Gastroesophageal sphincter (tissue), 3 donors: ENCODE measurements at regions not wholly inside any gene's neighbourhood (a gene's known extent, or its start where the extent isn't known, plus 50 kb on each side); places are given as distances from the start of the nearest gene placed in this dataset.

Experiments
- CTCF ChIP-seq, 4 experiments: fragments of 200-600 bp in 2 of 4; fragments of 450-650 bp in 2 of 4; sonication (generic) in 1 of 4; IDR thresholded peaks; one replicate each; pipeline ENCODE4 v1.5.1; 2017 to 2019; ENCODE audit warnings: antibody characterized with exemption in 4 of 4, mild to moderate bottlenecking in 2 of 4, moderate library complexity in 2 of 4
- EP300 ChIP-seq: sonication (generic); formaldehyde crosslinking; IDR thresholded peaks from one replicate; pipeline ENCODE4 v1.6.1; 2017; ENCODE audit warnings: antibody characterized with exemption, mild to moderate bottlenecking
- POLR2A ChIP-seq, 2 donors: fragments of 450-650 bp; IDR thresholded peaks; one replicate each; pipeline ENCODE4 v1.6.1; 2017; ENCODE audit warnings: antibody characterized with exemption in 2 of 2, mild to moderate bottlenecking in 2 of 2, moderate library complexity in 1 of 2
- POLR2AphosphoS5 ChIP-seq: sonication (generic); formaldehyde crosslinking; IDR thresholded peaks from one replicate; pipeline ENCODE4 v1.6.1; 2017; ENCODE audit warnings: antibody characterized with exemption

GRCh38 chr1:55707196-55707595 lies 492.0 kb upstream of the USP24 start:
- TF ChIP-seq EP300 (no peak), CTCF (IDR thresholded peaks at IDR 0.05) (no peak), POLR2AphosphoS5 (no peak), POLR2A (IDR thresholded peaks at IDR 0.05) (no peak)
